ENCODE measurements at regions not wholly inside any gene's neighbourhood (a gene's known extent, or its start where the extent isn't known, plus 50 kb on each side); places are given as distances from the start of the nearest gene placed in this dataset.
"Not testable (repeated sequence)": the region's sequence is repeated elsewhere in the genome, so short reads cannot be mapped to it uniquely, and the experiment has no call there.

DNA sequence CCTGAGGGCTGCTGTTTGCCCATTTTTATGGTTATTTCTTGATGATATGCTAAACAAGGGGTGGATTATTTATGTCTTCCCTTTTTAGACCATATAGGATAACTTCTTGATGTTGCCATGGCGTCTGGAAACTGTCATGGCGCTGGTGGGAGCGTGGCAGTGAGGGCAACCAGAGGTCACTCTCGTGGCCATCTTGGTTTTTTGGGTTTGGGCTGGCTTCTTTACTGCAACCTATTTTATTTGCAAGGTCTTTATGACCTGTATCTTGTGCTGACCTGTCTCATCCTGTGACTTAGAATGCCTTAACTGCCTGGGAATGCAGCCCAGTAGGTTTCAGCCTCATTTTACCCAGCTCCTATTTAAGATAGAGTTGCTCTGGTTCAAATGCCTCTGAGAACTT lies 429.7 kb downstream of the SH2D4B start:
- TF ChIP-seq ISL1, CSDC2 (CRISPR knock-in tag; IDR thresholded peaks at IDR 0.05): not testable (repeated sequence)
